Prostate gland (tissue), 2 donors: ENCODE measurements at regions not wholly inside any gene's neighbourhood (a gene's known extent, or its start where the extent isn't known, plus 50 kb on each side); places are given as distances from the start of the nearest gene placed in this dataset.

Experiments used
- CTCF ChIP-seq, 4 experiments: fragments of 200-600 bp in 2 of 4; fragments of 450-650 bp in 2 of 4; sonication (generic) in 2 of 4; IDR thresholded peaks; 1 replicate in 3 of 4; 2 replicates in 1 of 4; pipeline ENCODE4 v1.5.1; 2016 to 2019; ENCODE audit warnings: antibody characterized with exemption in 4 of 4, mild to moderate bottlenecking in 2 of 4, moderate library complexity in 2 of 4
- POLR2A ChIP-seq: fragments of 450-650 bp; IDR thresholded peaks from one replicate; pipeline ENCODE4 v1.6.1; 2016; ENCODE audit warnings: antibody characterized with exemption, mild to moderate bottlenecking

GRCh38 chr17:69716556-69716955, 302.1 kb downstream of the MAP2K6 start:
- TF ChIP-seq CTCF (IDR thresholded peaks at IDR 0.05): no peak
- TF ChIP-seq POLR2A: no peak
